Fibroblast of lung (primary cell): ENCODE measurements at regions not wholly inside any gene's neighbourhood (a gene's known extent, or its start where the extent isn't known, plus 50 kb on each side); places are given as distances from the start of the nearest gene placed in this dataset.

Source experiments
- DNase-seq, 2 donors: peaks; one replicate each; pipeline versions ENCODE4 v3.0.0 to v3.0.0-alpha.2; 2010; ENCODE audit warnings: low read depth in 2 of 2
- H2AFZ ChIP-seq: 2 replicates; pipeline ENCODE4 v1.5.1; 2012; ENCODE audit warnings: low read length, control low read depth, inconsistent platforms
- H3K27ac ChIP-seq: 2 replicates; pipeline ENCODE4 v1.5.1; 2011; ENCODE audit warnings: low read length, control low read depth; ENCODE audit not compliant: insufficient read depth
- H3K27me3 ChIP-seq: 2 replicates; pipeline ENCODE4 v1.5.1; 2011; ENCODE audit warnings: mild to moderate bottlenecking, low read length; ENCODE audit not compliant: control insufficient read depth, insufficient read depth
- H3K36me3 ChIP-seq: 2 replicates; pipeline ENCODE4 v1.5.1; 2011; ENCODE audit warnings: low read length; ENCODE audit not compliant: control insufficient read depth, insufficient read depth
- H3K4me1 ChIP-seq: 2 replicates; pipeline ENCODE4 v1.5.1; 2011; ENCODE audit warnings: low read length; ENCODE audit not compliant: control insufficient read depth, insufficient read depth; ENCODE audit errors: extremely low read depth
- H3K4me2 ChIP-seq: 2 replicates; pipeline ENCODE4 v1.5.1; 2011; ENCODE audit warnings: low read length, control low read depth; ENCODE audit not compliant: insufficient read depth; ENCODE audit errors: extremely low read depth
- H3K4me3 ChIP-seq, 4 experiments: fragments of 200-600 bp in 1 of 4; sonication (generic) in 1 of 4; replicated peaks in 1 of 4; 2 replicates each; pipeline ENCODE4 v1.5.1; 2011 to 2016; ENCODE audit warnings: low read length in 4 of 4, low read depth in 3 of 4, mild to moderate bottlenecking in 3 of 4, control low read depth in 2 of 4, inconsistent platforms in 1 of 4, mixed read lengths in 1 of 4; ENCODE audit not compliant: insufficient read depth in 1 of 4; ENCODE audit errors: control extremely low read depth in 1 of 4
- H3K79me2 ChIP-seq: 2 replicates; pipeline ENCODE4 v1.5.1; 2012; ENCODE audit warnings: mild to moderate bottlenecking, low read length, inconsistent platforms; ENCODE audit not compliant: control insufficient read depth, insufficient read depth
- H3K9ac ChIP-seq: 2 replicates; pipeline ENCODE4 v1.5.1; 2011; ENCODE audit warnings: mild to moderate bottlenecking, low read length, control low read depth; ENCODE audit not compliant: insufficient read depth
- H3K9me3 ChIP-seq: 2 replicates; pipeline ENCODE4 v1.5.1; 2012; ENCODE audit warnings: low read depth, low read length; ENCODE audit not compliant: control insufficient read depth, insufficient read depth
- H4K20me1 ChIP-seq: 2 replicates; pipeline ENCODE4 v1.5.1; 2011; ENCODE audit warnings: low read length; ENCODE audit not compliant: control insufficient read depth, insufficient read depth; ENCODE audit errors: extremely low read depth
- EZH2 ChIP-seq: IDR thresholded peaks from 2 replicates; pipeline ENCODE4 v1.5.1; 2012; ENCODE audit warnings: low read length, control low read depth, mild to moderate bottlenecking; ENCODE audit errors: missing control alignments
- TF ChIP-seq, protein P1 (sequence below), 2 donors: IDR thresholded peaks in 1 of 2; conservative IDR thresholded peaks in 1 of 2; 1 replicate in 1 of 2; 2 replicates in 1 of 2; pipeline ENCODE4 v1.5.1; 2011 to 2012; ENCODE audit warnings: low read length in 2 of 2, control low read depth in 1 of 2, inconsistent platforms in 1 of 2, low read depth in 1 of 2, mild to moderate bottlenecking in 1 of 2

DNA sequence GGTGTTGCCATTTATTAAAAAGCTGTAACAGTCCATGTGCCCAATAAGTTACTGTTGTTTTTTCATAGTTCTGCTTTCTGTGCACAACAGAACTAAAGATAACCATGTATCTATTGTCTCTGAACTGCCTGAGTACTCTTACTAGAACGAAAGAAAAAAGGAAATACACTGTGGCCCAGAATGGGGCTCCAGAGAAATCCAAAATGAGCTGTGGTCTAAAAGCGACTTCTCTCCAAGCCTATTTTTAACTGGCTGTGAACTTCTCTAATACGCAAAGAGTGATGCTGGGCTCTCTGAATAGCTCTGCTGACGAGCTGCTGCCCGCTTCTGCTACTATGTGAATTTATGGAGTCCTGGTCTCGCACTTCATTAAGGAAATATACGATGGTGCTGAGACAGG lies 56.2 kb upstream of the LPP start:
- Histone ChIP-seq H3K4me1 (no peaks in the 10 kb centered on the region), H3K9ac (no peak overlapping the region), H3K4me3 (no peak overlapping the region), H3K9me3 (no peaks in the 10 kb centered on the region), H2AFZ (no peak overlapping the region), H3K36me3 (no peaks in the 10 kb centered on the region), H4K20me1 (no peaks in the 10 kb centered on the region), H3K4me2 (no peak overlapping the region), H3K79me2 (no peaks in the 10 kb centered on the region), H3K27ac (no peak overlapping the region), H3K27me3 (no peaks in the 10 kb centered on the region)
- DNase-seq: no peak
- TF ChIP-seq EZH2: no peak
- TF ChIP-seq, protein P1, sequence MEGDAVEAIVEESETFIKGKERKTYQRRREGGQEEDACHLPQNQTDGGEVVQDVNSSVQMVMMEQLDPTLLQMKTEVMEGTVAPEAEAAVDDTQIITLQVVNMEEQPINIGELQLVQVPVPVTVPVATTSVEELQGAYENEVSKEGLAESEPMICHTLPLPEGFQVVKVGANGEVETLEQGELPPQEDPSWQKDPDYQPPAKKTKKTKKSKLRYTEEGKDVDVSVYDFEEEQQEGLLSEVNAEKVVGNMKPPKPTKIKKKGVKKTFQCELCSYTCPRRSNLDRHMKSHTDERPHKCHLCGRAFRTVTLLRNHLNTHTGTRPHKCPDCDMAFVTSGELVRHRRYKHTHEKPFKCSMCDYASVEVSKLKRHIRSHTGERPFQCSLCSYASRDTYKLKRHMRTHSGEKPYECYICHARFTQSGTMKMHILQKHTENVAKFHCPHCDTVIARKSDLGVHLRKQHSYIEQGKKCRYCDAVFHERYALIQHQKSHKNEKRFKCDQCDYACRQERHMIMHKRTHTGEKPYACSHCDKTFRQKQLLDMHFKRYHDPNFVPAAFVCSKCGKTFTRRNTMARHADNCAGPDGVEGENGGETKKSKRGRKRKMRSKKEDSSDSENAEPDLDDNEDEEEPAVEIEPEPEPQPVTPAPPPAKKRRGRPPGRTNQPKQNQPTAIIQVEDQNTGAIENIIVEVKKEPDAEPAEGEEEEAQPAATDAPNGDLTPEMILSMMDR (conservative IDR thresholded peaks at IDR 0.05 in 1 of 2, IDR thresholded peaks at IDR 0.05 in 1 of 2; ENCODE audit: low read depth in 1 of 2, low read length in 2 of 2): no peak

DNA sequence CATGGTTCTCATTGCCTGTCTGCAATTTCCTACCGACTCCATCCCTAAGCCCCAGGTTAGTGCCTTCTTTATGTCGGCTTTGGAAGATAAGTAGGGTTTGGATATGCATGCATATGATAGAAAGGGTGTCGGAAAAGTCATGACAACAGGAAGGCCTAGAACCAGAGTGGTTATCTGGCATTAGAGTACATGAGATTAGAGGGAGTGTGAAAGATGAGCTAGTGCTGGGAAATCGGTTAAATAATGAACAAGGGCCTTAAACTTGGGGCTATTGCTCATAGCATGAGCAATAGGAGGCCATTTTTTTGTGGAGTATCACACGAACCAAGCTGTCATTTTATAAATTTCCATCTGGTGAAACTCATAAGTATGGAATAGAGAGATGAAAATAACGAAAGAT lies 54.0 kb upstream of the LPP start:
- Histone ChIP-seq H3K9me3 (no peaks in the 10 kb centered on the region), H3K4me1 (no peaks in the 10 kb centered on the region), H3K9ac (no peak overlapping the region), H2AFZ (no peak overlapping the region), H3K27ac (no peak overlapping the region), H3K4me2 (no peak overlapping the region), H4K20me1 (no peaks in the 10 kb centered on the region), H3K79me2 (no peaks in the 10 kb centered on the region), H3K27me3 (no peaks in the 10 kb centered on the region), H3K4me3 (no peak overlapping the region), H3K36me3 (no peaks in the 10 kb centered on the region)
- no peak for TF ChIP-seq EZH2
- TF ChIP-seq, protein P1 (conservative IDR thresholded peaks at IDR 0.05 in 1 of 2, IDR thresholded peaks at IDR 0.05 in 1 of 2; ENCODE audit: low read depth in 1 of 2, low read length in 2 of 2): no peak
- DNase-seq: no peak

DNA sequence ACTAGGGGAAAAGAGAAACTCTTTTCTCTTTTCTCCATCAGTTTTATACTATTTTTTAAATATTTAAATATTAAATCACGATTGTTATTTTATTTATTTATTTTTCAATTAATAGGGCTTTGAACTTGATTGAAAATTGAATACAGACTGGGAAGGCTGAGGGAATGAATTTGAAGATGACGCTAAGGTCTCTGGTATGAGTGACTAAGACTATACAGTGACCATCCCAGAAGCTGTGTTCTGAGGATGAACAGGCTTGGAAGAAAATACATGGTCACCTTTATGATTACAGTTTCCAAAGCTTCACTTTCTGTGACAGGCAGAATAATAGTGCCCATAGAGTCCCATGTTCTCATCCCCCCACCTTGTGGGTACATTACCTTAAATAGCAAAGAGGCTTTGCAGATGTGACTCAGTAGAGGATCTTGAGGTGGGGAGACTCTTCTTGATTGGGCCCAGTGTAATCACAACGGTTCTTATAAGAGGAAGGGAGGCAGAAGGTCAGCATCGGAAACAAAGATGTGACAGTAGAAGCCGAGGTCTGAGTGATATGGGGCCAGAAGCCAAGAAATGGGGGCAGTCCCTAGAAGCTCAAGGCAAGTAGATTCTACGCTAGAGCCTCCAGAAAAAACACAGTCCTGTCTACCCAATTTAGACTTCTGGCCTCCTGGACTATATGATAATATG lies 51.0 kb upstream of the LPP start:
- DNase-seq: no peak
- H3K79me2 ChIP-seq: no peaks in the 10 kb centered on the region
- no peaks in the 10 kb centered on the region for H3K27me3 ChIP-seq
- no peaks in the 10 kb centered on the region for H4K20me1 ChIP-seq
- H2AFZ ChIP-seq: no peak overlapping the region
- H3K4me2 ChIP-seq: no peak overlapping the region
- no peaks in the 10 kb centered on the region for H3K9me3 ChIP-seq
- no peak overlapping the region for H3K27ac ChIP-seq
- H3K9ac ChIP-seq: no peak overlapping the region
- TF ChIP-seq EZH2: no peak
- TF ChIP-seq, protein P1 (conservative IDR thresholded peaks at IDR 0.05 in 1 of 2, IDR thresholded peaks at IDR 0.05 in 1 of 2; ENCODE audit: low read depth in 1 of 2, low read length in 2 of 2): no peak
- no peaks in the 10 kb centered on the region for H3K36me3 ChIP-seq
- H3K4me1 ChIP-seq: no peaks in the 10 kb centered on the region
- no peak overlapping the region for H3K4me3 ChIP-seq
